ENCODE measurements at regions not wholly inside any gene's neighbourhood (a gene's known extent, or its start where the extent isn't known, plus 50 kb on each side); places are given as distances from the start of the nearest gene placed in this dataset.
"Not testable (repeated sequence)": the region's sequence is repeated elsewhere in the genome, so short reads cannot be mapped to it uniquely, and the experiment has no call there.

- TF ChIP-seq, protein P1, sequence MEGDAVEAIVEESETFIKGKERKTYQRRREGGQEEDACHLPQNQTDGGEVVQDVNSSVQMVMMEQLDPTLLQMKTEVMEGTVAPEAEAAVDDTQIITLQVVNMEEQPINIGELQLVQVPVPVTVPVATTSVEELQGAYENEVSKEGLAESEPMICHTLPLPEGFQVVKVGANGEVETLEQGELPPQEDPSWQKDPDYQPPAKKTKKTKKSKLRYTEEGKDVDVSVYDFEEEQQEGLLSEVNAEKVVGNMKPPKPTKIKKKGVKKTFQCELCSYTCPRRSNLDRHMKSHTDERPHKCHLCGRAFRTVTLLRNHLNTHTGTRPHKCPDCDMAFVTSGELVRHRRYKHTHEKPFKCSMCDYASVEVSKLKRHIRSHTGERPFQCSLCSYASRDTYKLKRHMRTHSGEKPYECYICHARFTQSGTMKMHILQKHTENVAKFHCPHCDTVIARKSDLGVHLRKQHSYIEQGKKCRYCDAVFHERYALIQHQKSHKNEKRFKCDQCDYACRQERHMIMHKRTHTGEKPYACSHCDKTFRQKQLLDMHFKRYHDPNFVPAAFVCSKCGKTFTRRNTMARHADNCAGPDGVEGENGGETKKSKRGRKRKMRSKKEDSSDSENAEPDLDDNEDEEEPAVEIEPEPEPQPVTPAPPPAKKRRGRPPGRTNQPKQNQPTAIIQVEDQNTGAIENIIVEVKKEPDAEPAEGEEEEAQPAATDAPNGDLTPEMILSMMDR (conservative IDR thresholded peaks at IDR 0.05; ENCODE audit: low read length), result no peak
- DNase-seq (ENCODE audit: low read depth), result no peak
Measured at GRCh38 chr18:78255013-78255412, 724.6 kb upstream of the SALL3 start.

GRCh38 chr18:78268226-78268988, 711.2 kb upstream of the SALL3 start:
- DNase-seq (ENCODE audit: low read depth), result no peak
- TF ChIP-seq, protein P1 (conservative IDR thresholded peaks at IDR 0.05; ENCODE audit: low read length), result no peak
- H3K4me3 ChIP-seq (ENCODE audit: low read length), result no peak overlapping the region

More at GRCh38 chr18:78255013-78255412, 724.6 kb upstream of the SALL3 start:
- no peak overlapping the region for H3K4me3 ChIP-seq (ENCODE audit: low read length)

DNA sequence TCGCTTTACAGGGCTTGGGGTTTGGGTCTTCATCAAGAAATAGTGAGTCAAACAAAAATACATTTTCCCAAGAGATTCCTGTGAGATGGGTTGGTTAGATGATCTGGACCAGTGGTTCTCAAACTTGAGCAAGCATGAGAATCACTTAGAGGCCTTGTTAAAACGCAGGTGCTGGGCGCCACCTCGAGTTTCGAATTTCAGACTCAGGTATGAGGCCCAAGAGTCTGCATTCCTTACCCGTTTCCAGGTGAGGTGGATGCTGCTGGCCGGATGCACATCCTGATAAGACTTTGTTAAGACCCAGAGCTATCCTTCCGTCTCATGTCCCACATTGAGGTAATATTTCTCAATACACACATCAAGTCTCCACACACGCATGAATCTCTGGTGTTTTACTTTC, 707.8 kb upstream of the SALL3 start:
- TF ChIP-seq, protein P1 (conservative IDR thresholded peaks at IDR 0.05; ENCODE audit: low read length), result no peak
- no peak for DNase-seq (ENCODE audit: low read depth)
- no peak overlapping the region for H3K4me3 ChIP-seq (ENCODE audit: low read length)

DNA sequence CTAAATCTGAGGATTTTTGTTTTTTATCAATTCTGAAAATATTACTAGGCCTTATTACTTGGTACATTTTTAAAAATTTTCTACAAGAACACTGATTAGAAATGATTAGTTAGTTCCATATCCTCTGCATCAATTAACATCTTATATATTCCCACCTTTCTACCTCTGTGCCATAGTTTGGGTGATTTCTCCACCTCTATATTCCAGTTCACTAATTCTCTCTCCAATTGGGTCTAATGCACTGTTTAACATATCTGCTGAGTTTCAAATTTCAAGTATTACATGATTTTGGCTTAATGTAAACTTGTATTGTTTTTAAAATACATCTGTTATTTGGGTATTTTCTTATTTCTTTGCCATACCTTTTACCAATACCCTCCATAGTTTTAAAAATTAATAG, 705.7 kb upstream of the SALL3 start:
- DNase-seq (ENCODE audit: low read depth), result no peak
- TF ChIP-seq, protein P1 (conservative IDR thresholded peaks at IDR 0.05; ENCODE audit: low read length), result no peak
- H3K4me3 ChIP-seq (ENCODE audit: low read length), result no peak overlapping the region

DNA sequence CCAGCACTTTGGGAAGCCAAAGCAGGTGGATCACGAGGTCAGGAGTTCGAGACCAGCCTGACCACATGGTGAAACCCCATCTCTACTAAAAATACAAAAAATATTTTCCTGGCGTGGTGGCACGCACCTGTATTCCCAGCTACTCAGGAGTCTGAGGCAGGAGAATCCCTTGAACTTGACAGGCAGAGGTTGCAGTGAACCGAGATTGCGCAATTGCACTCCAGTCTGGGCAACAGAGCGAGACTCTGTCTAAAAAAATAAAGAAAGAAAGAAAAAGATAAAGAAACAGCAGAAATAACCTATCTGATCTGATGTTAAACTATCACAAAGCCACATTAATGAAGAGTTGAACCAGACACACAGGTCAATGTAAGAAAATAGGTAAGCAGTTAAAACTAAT, 696.2 kb upstream of the SALL3 start:
- H3K4me3 ChIP-seq (ENCODE audit: low read length); DNase-seq (ENCODE audit: low read depth): not testable (repeated sequence)

DNA sequence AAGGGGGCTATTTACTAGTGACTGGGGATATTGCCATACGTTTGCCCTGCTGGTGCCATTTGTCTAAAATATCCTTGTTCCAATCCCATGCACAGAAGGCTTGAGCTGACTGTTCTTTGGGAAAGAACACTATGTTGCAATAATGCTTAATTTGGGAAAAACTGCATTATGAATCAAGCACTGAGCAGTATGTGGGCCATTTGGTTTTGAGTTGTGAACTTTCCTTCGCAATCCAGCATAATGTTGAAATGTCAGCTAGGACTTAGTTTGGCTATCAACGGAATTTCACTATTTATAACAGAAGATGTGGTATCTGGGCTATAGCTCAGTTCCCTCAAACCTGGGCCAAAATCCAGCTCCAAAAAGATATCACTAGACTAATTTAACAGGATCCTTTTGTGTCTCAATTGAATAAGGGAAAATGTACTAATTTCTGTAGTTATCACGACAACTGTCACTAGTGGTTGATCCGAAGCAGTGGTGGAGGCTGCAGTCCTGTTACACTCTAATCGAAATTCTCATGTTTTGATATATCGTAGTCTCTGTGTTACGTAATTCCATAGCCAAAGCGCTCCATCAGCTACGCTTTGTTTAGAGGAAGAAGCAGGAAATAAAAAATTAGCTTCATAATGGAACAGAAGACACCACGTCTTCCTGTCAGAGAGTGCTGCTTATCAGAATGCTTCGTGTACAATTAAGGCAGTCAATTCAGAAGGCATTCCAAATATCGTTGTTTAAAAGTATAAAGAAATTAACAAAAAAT, 686.8 kb upstream of the SALL3 start:
- TF ChIP-seq, protein P1 (conservative IDR thresholded peaks at IDR 0.05; ENCODE audit: low read length), result no peak
- no peak for DNase-seq (ENCODE audit: low read depth)
- no peak overlapping the region for H3K4me3 ChIP-seq (ENCODE audit: low read length)

DNA sequence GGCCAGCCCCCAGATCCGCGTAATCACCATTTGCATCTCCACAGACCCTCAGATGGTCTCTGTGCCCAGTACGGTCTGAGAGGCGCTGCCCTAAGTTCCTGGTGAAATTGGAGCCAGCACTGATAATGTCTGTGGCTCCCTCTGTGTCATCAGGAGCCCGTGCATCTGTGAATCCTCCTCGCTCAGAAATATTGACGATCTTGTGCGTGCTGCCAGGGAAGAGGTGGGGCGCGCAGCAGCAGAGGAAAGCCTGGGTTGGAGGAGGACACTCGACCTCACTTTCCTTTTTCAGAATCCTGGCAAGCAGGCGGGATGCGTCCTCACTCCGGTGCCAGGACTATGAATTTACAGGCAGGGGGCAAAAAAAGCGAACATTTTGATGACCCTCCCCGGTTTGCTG, 686.1 kb upstream of the SALL3 start:
- TF ChIP-seq, protein P1 (conservative IDR thresholded peaks at IDR 0.05; ENCODE audit: low read length), result no peak
- no peak for DNase-seq (ENCODE audit: low read depth)
- no peak overlapping the region for H3K4me3 ChIP-seq (ENCODE audit: low read length)

All from AG10803 (cell line).